ENCODE measurements at regions not wholly inside any gene's neighbourhood (a gene's known extent, or its start where the extent isn't known, plus 50 kb on each side); places are given as distances from the start of the nearest gene placed in this dataset.

DNA sequence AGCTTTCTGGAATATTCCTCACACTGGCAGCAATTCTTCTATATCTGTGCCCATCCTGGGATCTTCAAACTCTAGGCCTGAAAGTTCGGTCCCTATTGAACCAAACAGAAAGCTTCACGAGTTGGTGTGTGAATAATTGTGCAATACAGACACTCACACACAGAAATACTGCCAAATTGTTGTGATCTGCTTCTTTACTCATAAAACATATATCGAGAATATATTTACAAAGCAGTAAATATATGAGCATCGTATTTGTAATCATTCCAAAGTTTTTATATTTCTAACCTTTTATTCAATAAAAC lies 56.6 kb upstream of the BEX4 start:
- H3K4me1 ChIP-seq (ENCODE audit: insufficient read depth) = no peaks in the 10 kb centered on the region
- no peak for DNase-seq
- no peak overlapping the region for H3K4me3 ChIP-seq
- H3K9me3 ChIP-seq = no peaks in the 10 kb centered on the region
- no peak for TF ChIP-seq EP300 (IDR thresholded peaks at IDR 0.05)
- no peak for TF ChIP-seq POLR2A (IDR thresholded peaks at IDR 0.05)
- TF ChIP-seq, protein P1, sequence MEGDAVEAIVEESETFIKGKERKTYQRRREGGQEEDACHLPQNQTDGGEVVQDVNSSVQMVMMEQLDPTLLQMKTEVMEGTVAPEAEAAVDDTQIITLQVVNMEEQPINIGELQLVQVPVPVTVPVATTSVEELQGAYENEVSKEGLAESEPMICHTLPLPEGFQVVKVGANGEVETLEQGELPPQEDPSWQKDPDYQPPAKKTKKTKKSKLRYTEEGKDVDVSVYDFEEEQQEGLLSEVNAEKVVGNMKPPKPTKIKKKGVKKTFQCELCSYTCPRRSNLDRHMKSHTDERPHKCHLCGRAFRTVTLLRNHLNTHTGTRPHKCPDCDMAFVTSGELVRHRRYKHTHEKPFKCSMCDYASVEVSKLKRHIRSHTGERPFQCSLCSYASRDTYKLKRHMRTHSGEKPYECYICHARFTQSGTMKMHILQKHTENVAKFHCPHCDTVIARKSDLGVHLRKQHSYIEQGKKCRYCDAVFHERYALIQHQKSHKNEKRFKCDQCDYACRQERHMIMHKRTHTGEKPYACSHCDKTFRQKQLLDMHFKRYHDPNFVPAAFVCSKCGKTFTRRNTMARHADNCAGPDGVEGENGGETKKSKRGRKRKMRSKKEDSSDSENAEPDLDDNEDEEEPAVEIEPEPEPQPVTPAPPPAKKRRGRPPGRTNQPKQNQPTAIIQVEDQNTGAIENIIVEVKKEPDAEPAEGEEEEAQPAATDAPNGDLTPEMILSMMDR (IDR thresholded peaks at IDR 0.05) = no peak
- WGBS, 3 donors = 30 to 48% (median 36%) methylated on average over 4 of the region's 4 CpGs
- H3K36me3 ChIP-seq = no peaks in the 10 kb centered on the region
- intact Hi-C loops (cut with DNase I) = loop anchor here in 1 of 4 donors (10.0 kb wide), 1 partner anchor 223 kb away; the partner anchor contains the start of gene RAB40AL
- no peaks in the 10 kb centered on the region for H3K27me3 ChIP-seq
- H3K27ac ChIP-seq = no peak overlapping the region

DNA sequence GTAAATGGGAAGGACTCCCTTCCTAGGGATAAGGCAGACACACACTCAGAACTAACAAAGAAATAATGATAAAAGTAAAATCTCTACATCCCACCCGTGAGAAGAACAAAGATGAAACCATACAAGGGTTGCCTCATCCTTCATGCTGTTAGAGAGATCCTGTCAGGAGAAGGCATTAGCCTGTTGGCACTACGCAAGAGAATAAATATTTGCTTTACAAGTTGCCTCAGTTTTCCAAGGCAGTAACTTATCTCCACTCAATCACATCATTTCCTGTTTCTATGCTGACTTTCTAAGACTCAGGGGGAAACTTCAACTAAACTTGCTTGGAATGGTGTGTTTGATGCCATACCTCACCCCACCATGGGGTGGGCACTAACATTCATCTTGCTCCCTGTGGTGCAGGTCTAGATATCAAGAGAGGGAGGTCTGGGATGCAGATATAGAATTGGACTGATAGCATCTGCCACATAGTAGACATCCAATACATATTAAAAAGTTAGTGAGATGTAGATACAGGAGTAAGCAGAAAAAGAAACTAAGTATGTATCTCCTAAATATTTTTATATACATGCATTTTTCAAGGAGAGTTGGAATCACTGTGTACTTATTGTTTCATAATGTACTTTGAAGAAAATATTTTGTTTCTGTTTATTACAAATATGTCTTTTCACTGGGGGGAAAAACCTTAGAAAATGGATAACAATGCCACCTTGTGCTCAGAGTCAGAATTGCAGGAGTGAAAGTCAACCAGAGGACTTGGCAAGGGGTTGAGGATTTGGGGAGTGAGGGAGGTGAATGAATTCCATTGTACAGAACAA lies 57.2 kb upstream of the BEX4 start:
- intact Hi-C loops (cut with DNase I) = loop anchor here in 1 of 4 donors (10.0 kb wide), 1 partner anchor 223 kb away; the partner anchor contains the start of gene RAB40AL

DNA sequence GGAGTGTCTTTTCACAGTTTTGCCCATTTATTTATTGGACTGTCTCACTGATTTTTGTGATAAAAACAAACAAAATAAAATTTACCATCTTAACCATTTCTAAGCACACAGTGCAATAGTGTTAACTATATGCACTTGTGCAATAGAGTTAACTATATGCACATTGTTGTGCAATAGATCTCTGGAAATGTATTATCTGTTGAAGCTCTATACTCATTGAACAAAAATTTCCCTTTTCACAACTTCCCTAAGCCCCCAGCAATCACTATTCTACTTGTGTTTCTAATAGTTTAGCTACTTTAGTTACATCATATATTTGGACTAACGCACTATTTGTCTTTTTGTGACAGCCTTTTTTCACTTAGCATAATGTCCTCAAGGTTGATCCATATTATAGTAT lies 59.7 kb upstream of the BEX4 start:
- Histone ChIP-seq H3K27ac (no peak overlapping the region), H3K9me3 (no peaks in the 10 kb centered on the region), H3K27me3 (no peaks in the 10 kb centered on the region), H3K4me3 (no peak overlapping the region), H3K4me1 (ENCODE audit: insufficient read depth) (no peaks in the 10 kb centered on the region), H3K36me3 (no peaks in the 10 kb centered on the region)
- no peak for TF ChIP-seq EP300 (IDR thresholded peaks at IDR 0.05)
- TF ChIP-seq, protein P1 (IDR thresholded peaks at IDR 0.05) = no peak
- TF ChIP-seq POLR2A (IDR thresholded peaks at IDR 0.05) = no peak
- intact Hi-C loops (cut with DNase I) = loop anchor here in 1 of 4 donors (10.0 kb wide), 1 partner anchor 220 kb away; the partner anchor contains the start of gene RAB40AL
- 90 to 92% (median 91%) methylated on average over 1 of the region's 1 CpG for WGBS, 3 donors
- DNase-seq = no peak

More for the DNA sequence above, 57.2 kb upstream of the BEX4 start:
- no peak for DNase-seq
- Histone ChIP-seq H3K36me3 (no peaks in the 10 kb centered on the region), H3K27me3 (no peaks in the 10 kb centered on the region), H3K4me3 (no peak overlapping the region), H3K9me3 (no peaks in the 10 kb centered on the region), H3K4me1 (ENCODE audit: insufficient read depth) (no peaks in the 10 kb centered on the region), H3K27ac (no peak overlapping the region)
- TF ChIP-seq, protein P1 (IDR thresholded peaks at IDR 0.05) = no peak
- 34 to 58% (median 55%) methylated on average over 2 of the region's 2 CpGs for WGBS, 3 donors

DNA sequence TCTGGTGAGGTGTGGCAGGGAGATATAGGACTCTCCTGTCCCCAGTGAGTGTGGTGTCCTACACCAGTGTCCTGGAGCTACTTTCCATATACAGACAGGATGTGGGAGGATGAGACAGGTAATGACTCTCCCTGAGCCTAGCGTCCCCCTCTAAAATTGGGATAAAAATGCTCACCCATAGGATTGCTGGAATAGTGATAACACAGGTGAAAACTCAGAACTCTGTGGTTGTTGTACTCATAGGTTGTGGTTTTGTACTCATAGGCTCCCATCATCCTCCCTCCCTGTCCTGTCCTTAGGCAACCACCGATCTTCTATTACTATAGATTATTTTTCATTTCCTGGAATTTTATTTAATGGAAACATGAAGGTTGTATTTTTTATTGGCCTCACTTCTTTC lies 60.7 kb upstream of the NXF3 start:
- no peak overlapping the region for H3K4me3 ChIP-seq
- no peak for DNase-seq
- H3K9me3 ChIP-seq = no peaks in the 10 kb centered on the region
- H3K36me3 ChIP-seq = no peaks in the 10 kb centered on the region
- no peak for TF ChIP-seq EP300 (IDR thresholded peaks at IDR 0.05)
- TF ChIP-seq, protein P1 (IDR thresholded peaks at IDR 0.05) = no peak
- no peak for TF ChIP-seq POLR2A (IDR thresholded peaks at IDR 0.05)
- H3K27me3 ChIP-seq = no peaks in the 10 kb centered on the region
- intact Hi-C loops (cut with DNase I) = loop anchor here in 1 of 4 donors (10.0 kb wide), 1 partner anchor 219 kb away; the partner anchor contains the start of gene RAB40AL
- no peaks in the 10 kb centered on the region for H3K4me1 ChIP-seq (ENCODE audit: insufficient read depth)
- WGBS, 3 donors = 62 to 85% (median 62%) methylated on average over 2 of the region's 2 CpGs
- no peak overlapping the region for H3K27ac ChIP-seq

Measured in ovary (tissue), 7 donors.